ENCODE measurements at regions not wholly inside any gene's neighbourhood (a gene's known extent, or its start where the extent isn't known, plus 50 kb on each side); places are given as distances from the start of the nearest gene placed in this dataset.

GRCh38 chr12:60101715-60102114 is 505.9 kb downstream of the SLC16A7 start:
- no peak overlapping the region for H3K4me2 ChIP-seq (ENCODE audit: low read depth, low read length, poor library complexity, severe bottlenecking)
- H3K27ac ChIP-seq (ENCODE audit: low read depth, low read length), result no peak overlapping the region
- H3K36me3 ChIP-seq (ENCODE audit: low read length), result no peaks in the 10 kb centered on the region
- H3K27me3 ChIP-seq (ENCODE audit: low read length), result no peaks in the 10 kb centered on the region
- no peaks in the 10 kb centered on the region for H3K9me3 ChIP-seq (ENCODE audit: insufficient read depth, low read length)
- H4K20me1 ChIP-seq (ENCODE audit: low read depth, low read length), result no peaks in the 10 kb centered on the region
- 0 out of 2 replicates have a peak, but pooled peaks cover 2% of the 10 kb centered on the region for H3K9me2 ChIP-seq (replicated peaks; ENCODE audit: insufficient read depth, low read length)
- no peaks in the 10 kb centered on the region for H3K79me2 ChIP-seq (ENCODE audit: insufficient read depth, low read length)
- H3K9ac ChIP-seq (ENCODE audit: low read length), result no peak overlapping the region
- H2AFZ ChIP-seq (ENCODE audit: low read depth, low read length, severe bottlenecking), result no peak overlapping the region
- H3K4me3 ChIP-seq (ENCODE audit: insufficient read depth, low read length, poor library complexity, severe bottlenecking), result no peak overlapping the region
- H3F3A ChIP-seq (ENCODE audit: insufficient read depth), result no peaks in the 10 kb centered on the region
- TF ChIP-seq EZH2phosphoT487 (conservative IDR thresholded peaks at IDR 0.05; ENCODE audit: low read length), result no peak
- TF ChIP-seq, protein P1, sequence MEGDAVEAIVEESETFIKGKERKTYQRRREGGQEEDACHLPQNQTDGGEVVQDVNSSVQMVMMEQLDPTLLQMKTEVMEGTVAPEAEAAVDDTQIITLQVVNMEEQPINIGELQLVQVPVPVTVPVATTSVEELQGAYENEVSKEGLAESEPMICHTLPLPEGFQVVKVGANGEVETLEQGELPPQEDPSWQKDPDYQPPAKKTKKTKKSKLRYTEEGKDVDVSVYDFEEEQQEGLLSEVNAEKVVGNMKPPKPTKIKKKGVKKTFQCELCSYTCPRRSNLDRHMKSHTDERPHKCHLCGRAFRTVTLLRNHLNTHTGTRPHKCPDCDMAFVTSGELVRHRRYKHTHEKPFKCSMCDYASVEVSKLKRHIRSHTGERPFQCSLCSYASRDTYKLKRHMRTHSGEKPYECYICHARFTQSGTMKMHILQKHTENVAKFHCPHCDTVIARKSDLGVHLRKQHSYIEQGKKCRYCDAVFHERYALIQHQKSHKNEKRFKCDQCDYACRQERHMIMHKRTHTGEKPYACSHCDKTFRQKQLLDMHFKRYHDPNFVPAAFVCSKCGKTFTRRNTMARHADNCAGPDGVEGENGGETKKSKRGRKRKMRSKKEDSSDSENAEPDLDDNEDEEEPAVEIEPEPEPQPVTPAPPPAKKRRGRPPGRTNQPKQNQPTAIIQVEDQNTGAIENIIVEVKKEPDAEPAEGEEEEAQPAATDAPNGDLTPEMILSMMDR (IDR thresholded peaks at IDR 0.05; ENCODE audit: insufficient read depth, low read length, poor library complexity, severe bottlenecking), result no peak

GRCh38 chr12:60106214-60106613 is 510.4 kb downstream of the SLC16A7 start:
- H3K36me3 ChIP-seq (ENCODE audit: low read length), result no peaks in the 10 kb centered on the region
- H3K9ac ChIP-seq (ENCODE audit: low read length), result no peak overlapping the region
- H3K27ac ChIP-seq (ENCODE audit: low read depth, low read length), result no peak overlapping the region
- H4K20me1 ChIP-seq (ENCODE audit: low read depth, low read length), result no peaks in the 10 kb centered on the region
- H3K9me3 ChIP-seq (ENCODE audit: insufficient read depth, low read length), result no peaks in the 10 kb centered on the region
- H3K79me2 ChIP-seq (ENCODE audit: insufficient read depth, low read length), result no peaks in the 10 kb centered on the region
- H3K4me2 ChIP-seq (ENCODE audit: low read depth, low read length, poor library complexity, severe bottlenecking), result no peak overlapping the region
- no peaks in the 10 kb centered on the region for H3F3A ChIP-seq (ENCODE audit: insufficient read depth)
- TF ChIP-seq, protein P1 (IDR thresholded peaks at IDR 0.05; ENCODE audit: insufficient read depth, low read length, poor library complexity, severe bottlenecking), result no peak
- no peak for TF ChIP-seq EZH2phosphoT487 (conservative IDR thresholded peaks at IDR 0.05; ENCODE audit: low read length)
- no peak overlapping the region for H2AFZ ChIP-seq (ENCODE audit: low read depth, low read length, severe bottlenecking)
- H3K9me2 ChIP-seq (replicated peaks; ENCODE audit: insufficient read depth, low read length), result no peaks in the 10 kb centered on the region
- H3K27me3 ChIP-seq (ENCODE audit: low read length), result no peaks in the 10 kb centered on the region
- H3K4me3 ChIP-seq (ENCODE audit: insufficient read depth, low read length, poor library complexity, severe bottlenecking), result no peak overlapping the region

GRCh38 chr12:60107992-60108391 is 512.2 kb downstream of the SLC16A7 start:
- Histone ChIP-seq H3K4me3 (ENCODE audit: insufficient read depth, low read length, poor library complexity, severe bottlenecking) (no peak overlapping the region), H2AFZ (ENCODE audit: low read depth, low read length, severe bottlenecking) (no peak overlapping the region), H4K20me1 (ENCODE audit: low read depth, low read length) (no peaks in the 10 kb centered on the region), H3K27me3 (ENCODE audit: low read length) (no peaks in the 10 kb centered on the region), H3K9me2 (replicated peaks; ENCODE audit: insufficient read depth, low read length) (no peaks in the 10 kb centered on the region), H3K9ac (ENCODE audit: low read length) (no peak overlapping the region), H3F3A (ENCODE audit: insufficient read depth) (no peaks in the 10 kb centered on the region), H3K4me2 (ENCODE audit: low read depth, low read length, poor library complexity, severe bottlenecking) (no peak overlapping the region), H3K27ac (ENCODE audit: low read depth, low read length) (no peak overlapping the region), H3K79me2 (ENCODE audit: insufficient read depth, low read length) (no peaks in the 10 kb centered on the region), H3K9me3 (ENCODE audit: insufficient read depth, low read length) (no peaks in the 10 kb centered on the region), H3K36me3 (ENCODE audit: low read length) (no peaks in the 10 kb centered on the region)
- TF ChIP-seq, protein P1 (IDR thresholded peaks at IDR 0.05; ENCODE audit: insufficient read depth, low read length, poor library complexity, severe bottlenecking), result no peak
- no peak for TF ChIP-seq EZH2phosphoT487 (conservative IDR thresholded peaks at IDR 0.05; ENCODE audit: low read length)
